OCI-LY1 (cell line): ENCODE measurements at regions not wholly inside any gene's neighbourhood (a gene's known extent, or its start where the extent isn't known, plus 50 kb on each side); places are given as distances from the start of the nearest gene placed in this dataset.

Experiments used
- H2AFZ ChIP-seq: fragments of 200-600 bp; sonication (generic), shearing (Covaris generic); 2 replicates; pipeline ENCODE4 v1.6.0; 2014; ENCODE audit warnings: antibody characterized with exemption, mild to moderate bottlenecking, low read length
- H3F3A ChIP-seq: fragments of 200-600 bp; sonication (generic), shearing (Covaris generic); 2 replicates; pipeline ENCODE4 v1.6.0; 2014; ENCODE audit warnings: mild to moderate bottlenecking, antibody characterized with exemption, low read length, moderate library complexity; ENCODE audit not compliant: insufficient read depth
- H3K27ac ChIP-seq: fragments of 200-600 bp; sonication (generic); 2 replicates; pipeline ENCODE4 v1.5.1; 2014; ENCODE audit warnings: low read length, mixed run types, mild to moderate bottlenecking, low read depth; ENCODE audit not compliant: poor library complexity, severe bottlenecking
- H3K27me3 ChIP-seq: fragments of 200-600 bp; sonication (generic); 2 replicates; pipeline ENCODE4 v1.6.0; 2014; ENCODE audit warnings: antibody characterized with exemption, mild to moderate bottlenecking, low read length, moderate library complexity; ENCODE audit not compliant: insufficient read depth
- H3K36me3 ChIP-seq: fragments of 200-600 bp; sonication (generic); 2 replicates; pipeline ENCODE4 v1.6.1; 2014; ENCODE audit warnings: mild to moderate bottlenecking, antibody characterized with exemption, low read length, moderate library complexity, mixed read lengths; ENCODE audit not compliant: insufficient read depth
- H3K4me1 ChIP-seq: fragments of 200-600 bp; sonication (generic); 2 replicates; pipeline ENCODE4 v1.5.1; 2014; ENCODE audit warnings: mild to moderate bottlenecking, low read length, moderate library complexity; ENCODE audit not compliant: insufficient read depth, severe bottlenecking
- H3K4me2 ChIP-seq: fragments of 200-600 bp; sonication (generic), shearing (Covaris generic); 2 replicates; pipeline ENCODE4 v1.6.1; 2014; ENCODE audit warnings: low read length
- H3K4me3 ChIP-seq: fragments of 200-600 bp; sonication (generic); 2 replicates; pipeline ENCODE4 v1.5.1; 2014; ENCODE audit warnings: low read length, low read depth, mild to moderate bottlenecking, mixed read lengths; ENCODE audit not compliant: poor library complexity, severe bottlenecking
- H3K79me2 ChIP-seq: fragments of 200-600 bp; shearing (Covaris generic); 2 replicates; pipeline ENCODE4 v1.6.1; 2016; ENCODE audit warnings: mixed run types, low read length, mixed read lengths; ENCODE audit not compliant: insufficient read depth
- H3K9ac ChIP-seq: fragments of 200-600 bp; sonication (generic), shearing (Covaris generic); 2 replicates; pipeline ENCODE4 v1.6.1; 2014; ENCODE audit warnings: mild to moderate bottlenecking, low read length, mixed read lengths
- H3K9me2 ChIP-seq: fragments of 200-600 bp; sonication (generic), shearing (Covaris generic); 2 replicates; pipeline ENCODE4 v1.6.1; 2014; ENCODE audit warnings: low read depth, mild to moderate bottlenecking, low read length, mixed read lengths
- H3K9me3 ChIP-seq: fragments of 200-600 bp; shearing (Covaris generic); 2 replicates; pipeline ENCODE4 v1.6.1; 2014; ENCODE audit warnings: low read length, mixed read lengths
- H4K20me1 ChIP-seq: fragments of 200-600 bp; sonication (generic), shearing (Covaris generic); 2 replicates; pipeline ENCODE4 v1.6.0; 2016; ENCODE audit warnings: mild to moderate bottlenecking, low read length; ENCODE audit not compliant: insufficient read depth
- EZH2 ChIP-seq: fragments of 200-600 bp; sonication (generic), shearing (Covaris generic); IDR thresholded peaks from 2 replicates; pipeline ENCODE4 v1.8.0; 2017; ENCODE audit warnings: borderline replicate concordance, mixed run types, mild to moderate bottlenecking, antibody characterized with exemption, low read length, moderate library complexity, mixed read lengths
- TF ChIP-seq, protein P1 (sequence below): fragments of 200-600 bp; sonication (generic), shearing (Covaris generic); IDR thresholded peaks from 2 replicates; pipeline ENCODE4 v1.5.1; 2017; ENCODE audit warnings: mild to moderate bottlenecking, antibody characterized with exemption, low read length, moderate library complexity, mixed read lengths

- no peak overlapping the region for H3K27ac ChIP-seq
- H2AFZ ChIP-seq, result no peak overlapping the region
- no peaks in the 10 kb centered on the region for H3K9me2 ChIP-seq
- no peaks in the 10 kb centered on the region for H4K20me1 ChIP-seq
- no peak overlapping the region for H3K9ac ChIP-seq
- H3K4me1 ChIP-seq, result no peaks in the 10 kb centered on the region
- no peaks in the 10 kb centered on the region for H3K36me3 ChIP-seq
- no peak for TF ChIP-seq EZH2
- TF ChIP-seq, protein P1, sequence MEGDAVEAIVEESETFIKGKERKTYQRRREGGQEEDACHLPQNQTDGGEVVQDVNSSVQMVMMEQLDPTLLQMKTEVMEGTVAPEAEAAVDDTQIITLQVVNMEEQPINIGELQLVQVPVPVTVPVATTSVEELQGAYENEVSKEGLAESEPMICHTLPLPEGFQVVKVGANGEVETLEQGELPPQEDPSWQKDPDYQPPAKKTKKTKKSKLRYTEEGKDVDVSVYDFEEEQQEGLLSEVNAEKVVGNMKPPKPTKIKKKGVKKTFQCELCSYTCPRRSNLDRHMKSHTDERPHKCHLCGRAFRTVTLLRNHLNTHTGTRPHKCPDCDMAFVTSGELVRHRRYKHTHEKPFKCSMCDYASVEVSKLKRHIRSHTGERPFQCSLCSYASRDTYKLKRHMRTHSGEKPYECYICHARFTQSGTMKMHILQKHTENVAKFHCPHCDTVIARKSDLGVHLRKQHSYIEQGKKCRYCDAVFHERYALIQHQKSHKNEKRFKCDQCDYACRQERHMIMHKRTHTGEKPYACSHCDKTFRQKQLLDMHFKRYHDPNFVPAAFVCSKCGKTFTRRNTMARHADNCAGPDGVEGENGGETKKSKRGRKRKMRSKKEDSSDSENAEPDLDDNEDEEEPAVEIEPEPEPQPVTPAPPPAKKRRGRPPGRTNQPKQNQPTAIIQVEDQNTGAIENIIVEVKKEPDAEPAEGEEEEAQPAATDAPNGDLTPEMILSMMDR, result no peak
- H3F3A ChIP-seq, result no peaks in the 10 kb centered on the region
- no peak overlapping the region for H3K4me2 ChIP-seq
- no peaks in the 10 kb centered on the region for H3K9me3 ChIP-seq
- H3K79me2 ChIP-seq, result no peaks in the 10 kb centered on the region
- no peak overlapping the region for H3K4me3 ChIP-seq
- no peaks in the 10 kb centered on the region for H3K27me3 ChIP-seq
These were observed 321.5 kb upstream of the HNRNPA3 start for GRCh38 chr2:176891105-176891504.

- Histone ChIP-seq H3K27me3 (no peaks in the 10 kb centered on the region), H3F3A (no peaks in the 10 kb centered on the region), H3K79me2 (no peaks in the 10 kb centered on the region), H4K20me1 (no peaks in the 10 kb centered on the region), H3K9me3 (no peaks in the 10 kb centered on the region), H3K36me3 (no peaks in the 10 kb centered on the region), H3K4me1 (no peaks in the 10 kb centered on the region), H3K9ac (no peak overlapping the region), H2AFZ (no peak overlapping the region), H3K4me3 (no peak overlapping the region), H3K9me2 (no peaks in the 10 kb centered on the region), H3K27ac (no peak overlapping the region), H3K4me2 (no peak overlapping the region)
- TF ChIP-seq EZH2, result no peak
- TF ChIP-seq, protein P1, result no peak
These were observed 320.7 kb upstream of the HNRNPA3 start for GRCh38 chr2:176891857-176892256.

GRCh38 chr2:176892676-176893226 lies 319.8 kb upstream of the HNRNPA3 start:
- no peak overlapping the region for H2AFZ ChIP-seq
- no peak overlapping the region for H3K9ac ChIP-seq
- H3K4me3 ChIP-seq, result no peak overlapping the region
- no peak overlapping the region for H3K27ac ChIP-seq
- TF ChIP-seq EZH2, result no peak
- TF ChIP-seq, protein P1, result no peak
- no peaks in the 10 kb centered on the region for H4K20me1 ChIP-seq
- no peaks in the 10 kb centered on the region for H3K36me3 ChIP-seq
- no peaks in the 10 kb centered on the region for H3K9me3 ChIP-seq
- no peaks in the 10 kb centered on the region for H3K9me2 ChIP-seq
- H3K4me2 ChIP-seq, result no peak overlapping the region
- H3F3A ChIP-seq, result no peaks in the 10 kb centered on the region
- no peaks in the 10 kb centered on the region for H3K27me3 ChIP-seq
- H3K79me2 ChIP-seq, result no peaks in the 10 kb centered on the region
- no peaks in the 10 kb centered on the region for H3K4me1 ChIP-seq
